ENCODE measurements at regions not wholly inside any gene's neighbourhood (a gene's known extent, or its start where the extent isn't known, plus 50 kb on each side); places are given as distances from the start of the nearest gene placed in this dataset.

DNA sequence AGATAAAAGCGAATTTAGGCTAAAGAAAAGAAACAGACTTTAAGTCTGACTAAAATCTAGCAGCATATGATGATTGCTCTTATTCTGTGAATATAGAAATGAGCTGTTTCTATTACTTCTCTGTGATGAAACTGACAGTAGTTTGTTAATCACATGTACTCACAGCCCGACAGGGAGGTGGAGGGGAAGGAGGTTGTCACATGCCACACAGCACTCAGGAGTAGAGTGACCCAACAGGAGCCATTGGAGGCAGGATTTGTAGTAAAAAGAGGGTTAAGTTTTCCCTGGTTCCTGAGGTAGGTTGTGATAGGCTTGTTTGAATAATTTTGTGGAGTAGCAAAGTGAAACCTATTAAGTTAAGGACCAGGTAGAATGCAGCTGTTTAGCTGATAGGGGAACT lies 495.9 kb downstream of the CENPC start:
- no peaks in the 10 kb centered on the region for H3K79me2 ChIP-seq (ENCODE audit: control insufficient read depth, insufficient read depth, low read length)
- FAIRE-seq (no peak), DNase-seq (ENCODE audit: low read depth, low spot score) (no peak)
- no peak overlapping the region for H3K9ac ChIP-seq (replicated peaks; ENCODE audit: extremely low read depth, insufficient read depth, low read length)
- TF ChIP-seq MYC (IDR thresholded peaks at IDR 0.05; ENCODE audit: low read depth, low read length): no peak
- no peak for TF ChIP-seq JUN (IDR thresholded peaks at IDR 0.05; ENCODE audit: borderline replicate concordance, insufficient read depth, insufficient read length, low read depth)
- TF ChIP-seq POLR2A (IDR thresholded peaks at IDR 0.05; ENCODE audit: low read depth, low read length): no peak
- no peak for TF ChIP-seq EZH2 (IDR thresholded peaks at IDR 0.05; ENCODE audit: borderline replicate concordance, low read depth, low read length, severe bottlenecking)
- no peak for TF ChIP-seq FOS (IDR thresholded peaks at IDR 0.05; ENCODE audit: borderline replicate concordance, insufficient read depth, low read length)
- no peak for TF ChIP-seq GATA2 (IDR thresholded peaks at IDR 0.05; ENCODE audit: insufficient read depth, insufficient read length, low read depth, low read length)
- TF ChIP-seq POLR2AphosphoS5 (IDR thresholded peaks at IDR 0.05; ENCODE audit: insufficient read depth, low read depth, low read length): no peak
- TF ChIP-seq, protein P1, sequence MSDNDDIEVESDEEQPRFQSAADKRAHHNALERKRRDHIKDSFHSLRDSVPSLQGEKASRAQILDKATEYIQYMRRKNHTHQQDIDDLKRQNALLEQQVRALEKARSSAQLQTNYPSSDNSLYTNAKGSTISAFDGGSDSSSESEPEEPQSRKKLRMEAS (IDR thresholded peaks at IDR 0.05; ENCODE audit: insufficient read depth, insufficient read length): no peak
- TF ChIP-seq, protein P2, sequence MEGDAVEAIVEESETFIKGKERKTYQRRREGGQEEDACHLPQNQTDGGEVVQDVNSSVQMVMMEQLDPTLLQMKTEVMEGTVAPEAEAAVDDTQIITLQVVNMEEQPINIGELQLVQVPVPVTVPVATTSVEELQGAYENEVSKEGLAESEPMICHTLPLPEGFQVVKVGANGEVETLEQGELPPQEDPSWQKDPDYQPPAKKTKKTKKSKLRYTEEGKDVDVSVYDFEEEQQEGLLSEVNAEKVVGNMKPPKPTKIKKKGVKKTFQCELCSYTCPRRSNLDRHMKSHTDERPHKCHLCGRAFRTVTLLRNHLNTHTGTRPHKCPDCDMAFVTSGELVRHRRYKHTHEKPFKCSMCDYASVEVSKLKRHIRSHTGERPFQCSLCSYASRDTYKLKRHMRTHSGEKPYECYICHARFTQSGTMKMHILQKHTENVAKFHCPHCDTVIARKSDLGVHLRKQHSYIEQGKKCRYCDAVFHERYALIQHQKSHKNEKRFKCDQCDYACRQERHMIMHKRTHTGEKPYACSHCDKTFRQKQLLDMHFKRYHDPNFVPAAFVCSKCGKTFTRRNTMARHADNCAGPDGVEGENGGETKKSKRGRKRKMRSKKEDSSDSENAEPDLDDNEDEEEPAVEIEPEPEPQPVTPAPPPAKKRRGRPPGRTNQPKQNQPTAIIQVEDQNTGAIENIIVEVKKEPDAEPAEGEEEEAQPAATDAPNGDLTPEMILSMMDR (IDR thresholded peaks at IDR 0.05; ENCODE audit: extremely low read depth in 1 of 2, insufficient read depth in 1 of 2, low read depth in 1 of 2, low read length in 2 of 2): no peak
- no peaks in the 10 kb centered on the region for H4K20me1 ChIP-seq (replicated peaks; ENCODE audit: control insufficient read depth, extremely low read depth, insufficient read depth, low read length)
- dilution Hi-C loops (cut with MboI; ENCODE audit: extremely low pct_ligation_motif_present, low sequenced_read_pairs) (no loop called here), intact Hi-C loops (cut with micrococcal nuclease) (no loop called here)
- H3K4me3 ChIP-seq (replicated peaks in 1 of 3; ENCODE audit: insufficient read depth in 1 of 3, low read depth in 1 of 3, low read length in 3 of 3): no peak overlapping the region
- H3K9me1 ChIP-seq (replicated peaks; ENCODE audit: control insufficient read depth, extremely low read depth, insufficient read depth, low read length): no peaks in the 10 kb centered on the region
- no peak overlapping the region for H3K27ac ChIP-seq (ENCODE audit: insufficient read depth, low read depth, low read length)
- no peaks in the 10 kb centered on the region for H3K27me3 ChIP-seq (ENCODE audit: control insufficient read depth in 2 of 2, insufficient read depth in 2 of 2, low read length in 2 of 2)
- POLR2A ChIA-PET: no interaction called here
- no peak overlapping the region for H2AFZ ChIP-seq (ENCODE audit: low read depth, low read length)
- no peak overlapping the region for H3K4me2 ChIP-seq (ENCODE audit: insufficient read depth, low read length)
- CTCF ChIA-PET: no interaction called here
- H3K36me3 ChIP-seq (ENCODE audit: control insufficient read depth in 2 of 2, extremely low read depth in 1 of 2, insufficient read depth in 2 of 2, low read length in 2 of 2): no peaks in the 10 kb centered on the region
- BruUV-seq (replicated peaks): no TSS peak
- no peaks in the 10 kb centered on the region for H3K4me1 ChIP-seq (ENCODE audit: control insufficient read depth, extremely low read depth, insufficient read depth, low read length)
- H3K9me3 ChIP-seq (replicated peaks; ENCODE audit: control insufficient read depth, insufficient read depth, low read length): no peaks in the 10 kb centered on the region

Measured in endothelial cell of umbilical vein (primary cell).